GM12878 (cell line): ENCODE measurements at regions not wholly inside any gene's neighbourhood (a gene's known extent, or its start where the extent isn't known, plus 50 kb on each side); places are given as distances from the start of the nearest gene placed in this dataset.

ENCODE experiments used
- ATAC-seq: fragments of 200-7000 bp; cut with Tn5 transposase; 3 replicates; pipeline ENCODE4 v1.9.1; 2020; ENCODE audit warnings: mild to moderate bottlenecking, moderate library complexity
- BruUV-seq: library from RNA; stranded (reverse); fragments of 400-500 nt; replicated peaks from 2 replicates; lab custom pipeline; 2021; lab: Mats Ljungman, UMichigan
- CTCF ChIA-PET: fragments of 300-600 bp; sonication (Branson Sonifier 250); formaldehyde crosslinking; extraction: SDS; loops from one replicate; lab custom pipeline; 2021; ENCODE audit warnings: inconsistent platforms; lab: Yijun Ruan, JAX
- POLR2A ChIA-PET: fragments of 350-600 bp; formaldehyde crosslinking; extraction: SDS; loops from one replicate; lab custom pipeline; 2021; ENCODE audit warnings: inconsistent platforms; lab: Charles Lee
- RAD21 ChIA-PET: fragments of 300-600 bp; sonication (Branson Sonifier 250); formaldehyde crosslinking; loops from one replicate; lab custom pipeline; 2023; ENCODE audit warnings: antibody characterized with exemption; ENCODE audit not compliant: unreplicated experiment; lab: Charles Lee
- SMC1A ChIA-PET: fragments of 300-600 bp; sonication (Branson Sonifier 250); formaldehyde crosslinking; loops from one replicate; lab custom pipeline; 2023; ENCODE audit not compliant: unreplicated experiment, uncharacterized antibody; lab: Charles Lee
- DNase-seq: peaks from one replicate; pipeline ENCODE4 v3.0.0-alpha.2; 2011; ENCODE audit warnings: low read depth, low spot score
- FAIRE-seq: peaks from 3 replicates; lab custom pipeline; 2011; peaks lifted over from hg19 to GRCh38; lab: Jason Lieb, UNC
- H2AFZ ChIP-seq: 2 replicates; pipeline ENCODE4 v1.6.0; 2011; ENCODE audit warnings: low read depth, low read length, control low read depth; ENCODE audit not compliant: control insufficient read depth
- H3K27ac ChIP-seq: 2 replicates; pipeline ENCODE4 v1.5.1; 2011; ENCODE audit warnings: control low read depth; ENCODE audit not compliant: control insufficient read depth, insufficient read depth
- H3K27me3 ChIP-seq, 2 experiments: replicated peaks in 1 of 2; 2 replicates each; pipeline versions ENCODE4 v1.6.0 to v1.6.1; 2011; ENCODE audit warnings: low read length in 1 of 2; ENCODE audit not compliant: control insufficient read depth in 2 of 2, insufficient read depth in 2 of 2
- H3K36me3 ChIP-seq, 2 experiments: 2 replicates each; pipeline ENCODE4 v1.5.1; 2011; ENCODE audit warnings: low read length in 1 of 2; ENCODE audit not compliant: control insufficient read depth in 2 of 2, insufficient read depth in 2 of 2
- H3K4me1 ChIP-seq: 2 replicates; pipeline ENCODE4 v1.6.1; 2011; ENCODE audit warnings: mild to moderate bottlenecking, low read length, moderate library complexity, mixed read lengths; ENCODE audit not compliant: control insufficient read depth, insufficient read depth
- H3K4me2 ChIP-seq: 2 replicates; pipeline ENCODE4 v1.6.0; 2011; ENCODE audit warnings: control low read depth; ENCODE audit not compliant: control insufficient read depth, insufficient read depth
- H3K4me3 ChIP-seq: fragments of 200-600 bp; sonication (generic); 2 replicates; pipeline ENCODE4 v1.5.1; 2016
- H3K79me2 ChIP-seq: 2 replicates; pipeline ENCODE4 v1.6.0; 2011; ENCODE audit warnings: low read length; ENCODE audit not compliant: control insufficient read depth, insufficient read depth
- H3K9ac ChIP-seq: 2 replicates; pipeline ENCODE4 v1.8.0; 2011; ENCODE audit warnings: low read length, control low read depth, mixed read lengths; ENCODE audit not compliant: control insufficient read depth, insufficient read depth
- H3K9me3 ChIP-seq: replicated peaks from 3 replicates; pipeline ENCODE4 v1.5.1; 2011; ENCODE audit warnings: mild to moderate bottlenecking, low read length; ENCODE audit not compliant: control insufficient read depth, insufficient read depth
- H4K20me1 ChIP-seq: 2 replicates; pipeline ENCODE4 v1.6.0; 2011; ENCODE audit not compliant: control insufficient read depth, insufficient read depth
- BCL11A ChIP-seq: IDR thresholded peaks from 2 replicates; pipeline ENCODE4 v1.6.1; 2011; ENCODE audit warnings: low read depth, low read length
- EED ChIP-seq: sonication (generic); IDR thresholded peaks from 2 replicates; pipeline ENCODE4 v1.6.1; 2016; ENCODE audit warnings: antibody characterized with exemption, low read depth
- EP300 ChIP-seq, 2 experiments: fragments of 150-350 bp in 1 of 2; IDR thresholded peaks; 2 replicates each; pipeline ENCODE4 v1.6.1; 2011 to 2012; ENCODE audit warnings: low read depth in 2 of 2, low read length in 2 of 2, borderline replicate concordance in 1 of 2, improper control_type of control experiment in 1 of 2, inconsistent platforms in 1 of 2; ENCODE audit not compliant: control insufficient read depth in 1 of 2
- GABPA ChIP-seq: IDR thresholded peaks from 2 replicates; pipeline ENCODE4 v1.6.1; 2014; ENCODE audit warnings: antibody characterized with exemption, low read depth, mild to moderate bottlenecking, inconsistent platforms
- JUNB ChIP-seq: IDR thresholded peaks from 2 replicates; pipeline ENCODE4 v1.6.1; 2016; ENCODE audit warnings: antibody characterized with exemption, mild to moderate bottlenecking
- MAX ChIP-seq: IDR thresholded peaks from 2 replicates; pipeline ENCODE4 v1.6.1; 2012; ENCODE audit warnings: low read depth, low read length, improper control_type of control experiment
- MEF2A ChIP-seq: IDR thresholded peaks from 2 replicates; pipeline ENCODE4 v1.6.1; 2011; ENCODE audit warnings: low read depth, mild to moderate bottlenecking, low read length, moderate library complexity; ENCODE audit not compliant: insufficient read depth
- MLLT1 ChIP-seq: fragments of 450-650 bp; IDR thresholded peaks from 2 replicates; pipeline ENCODE4 v1.6.1; 2016; ENCODE audit warnings: mild to moderate bottlenecking
- NFXL1 ChIP-seq: fragments of 450-650 bp; IDR thresholded peaks from 2 replicates; pipeline ENCODE4 v1.6.1; 2017; ENCODE audit warnings: antibody characterized with exemption, mild to moderate bottlenecking, borderline replicate concordance
- PBX3 ChIP-seq: IDR thresholded peaks from 2 replicates; pipeline ENCODE4 v1.6.1; 2011; ENCODE audit warnings: mild to moderate bottlenecking, low read depth, low read length, moderate library complexity; ENCODE audit not compliant: insufficient replicate concordance
- PML ChIP-seq: IDR thresholded peaks from 2 replicates; pipeline ENCODE4 v1.6.1; 2012; ENCODE audit warnings: low read length, inconsistent platforms
- POLR2AphosphoS5 ChIP-seq: IDR thresholded peaks from 2 replicates; pipeline ENCODE4 v1.6.1; 2011; ENCODE audit warnings: mild to moderate bottlenecking, low read length, inconsistent platforms
- REST ChIP-seq: IDR thresholded peaks from 2 replicates; pipeline ENCODE4 v1.6.1; 2012; ENCODE audit warnings: mild to moderate bottlenecking, low read depth, low read length
- SRF ChIP-seq, 2 experiments: IDR thresholded peaks; 2 replicates each; pipeline ENCODE4 v1.6.1; 2011; ENCODE audit warnings: low read depth in 2 of 2, low read length in 2 of 2, mild to moderate bottlenecking in 1 of 2, moderate library complexity in 1 of 2
- SUZ12 ChIP-seq: fragments of 200-600 bp; sonication (generic); IDR thresholded peaks from one replicate; pipeline ENCODE4 v1.6.1; 2018; ENCODE audit warnings: antibody characterized with exemption, mild to moderate bottlenecking; ENCODE audit not compliant: unreplicated experiment
- TBL1XR1 ChIP-seq: IDR thresholded peaks from 2 replicates; pipeline ENCODE4 v1.6.1; 2012; ENCODE audit warnings: low read depth, low read length, improper control_type of control experiment
- ZNF24 ChIP-seq: fragments of 450-650 bp; IDR thresholded peaks from 2 replicates; pipeline ENCODE4 v1.6.1; 2017; ENCODE audit warnings: antibody characterized with exemption, mild to moderate bottlenecking
- ZNF384 ChIP-seq: IDR thresholded peaks from 2 replicates; pipeline ENCODE4 v1.6.1; 2012; ENCODE audit warnings: low read depth, mild to moderate bottlenecking, low read length, improper control_type of control experiment, borderline replicate concordance
- WGBS: methylation state at CpG from one replicate; pipeline ENCODE4 v1.1.6; 2016; ENCODE audit warnings: low lambda C conversion rate; ENCODE audit not compliant: insufficient replicate concordance, insufficient coverage; ENCODE audit errors: missing lambda C conversion rate; 5-methylcytosine and 5-hydroxymethylcytosine counted together
- in situ Hi-C: fragments of 300-500 bp; cut with MboI; formaldehyde crosslinking; loops from 9 replicates; pipeline ENCODE4 v1.14.3; 2018; ENCODE audit warnings: mixed read lengths
- intact Hi-C: fragments of 100-400 bp; cut with micrococcal nuclease; formaldehyde crosslinking; loops from one replicate; pipeline ENCODE4 v1.14.2; 2022; ENCODE audit not compliant: unreplicated experiment

- Histone ChIP-seq H3K9me3 (no peaks in the 10 kb centered on the region), H2AFZ (no peak overlapping the region), H4K20me1 (no peaks in the 10 kb centered on the region), H3K4me1 (no peaks in the 10 kb centered on the region), H3K4me3 (no peak overlapping the region), H3K9ac (no peak overlapping the region), H3K27me3 (no peaks in the 10 kb centered on the region), H3K79me2 (no peaks in the 10 kb centered on the region), H3K27ac (no peak overlapping the region), H3K36me3 (no peaks in the 10 kb centered on the region), H3K4me2 (no peak overlapping the region)
- ATAC-seq (no peak), DNase-seq (no peak), FAIRE-seq (no peak)
- 28% methylated on average over 6 of the region's 6 CpGs for WGBS
- ChIA-PET POLR2A (no interaction called here), SMC1A (no interaction called here), RAD21 (interaction anchor here (0.7 kb wide), 1 partner anchor 131 kb away, joined by 4 read pairs; no protein-coding TSS in a partner anchor), CTCF (interaction anchor here (0.7 kb wide), 1 partner anchor 10 kb away, joined by 3 read pairs; no protein-coding TSS in a partner anchor)
- in situ Hi-C loops (no loop called here), intact Hi-C loops (no loop called here)
- BruUV-seq, result no TSS peak
- TF ChIP-seq MLLT1 (no peak), TBL1XR1 (no peak), REST (no peak), EED (no peak), PBX3 (no peak), POLR2AphosphoS5 (no peak), MEF2A (no peak), MAX (no peak), SUZ12 (no peak), SRF (IDR thresholded peaks at IDR 0.05; ENCODE audit: low read depth in 2 of 2, low read length in 2 of 2) (no peak), ZNF24 (no peak), EP300 (IDR thresholded peaks at IDR 0.05; ENCODE audit: borderline replicate concordance in 1 of 2, control insufficient read depth in 1 of 2, low read depth in 2 of 2, low read length in 2 of 2) (no peak), BCL11A (no peak), GABPA (no peak), NFXL1 (no peak), PML (no peak), ZNF384 (no peak), JUNB (no peak)
Measured at GRCh38 chr2:138838851-138839620, 58.8 kb upstream of the NXPH2 start.
